ENCODE measurements at regions not wholly inside any gene's neighbourhood (a gene's known extent, or its start where the extent isn't known, plus 50 kb on each side); places are given as distances from the start of the nearest gene placed in this dataset.

- H3K27me3 ChIP-seq (replicated peaks in 2 of 5; ENCODE audit: control insufficient read depth in 4 of 5, insufficient read depth in 5 of 5, low read length in 4 of 5) = no peaks in the 10 kb centered on the region
- WGBS (ENCODE audit: insufficient coverage) = no CpG with 5 or more reads among the region's 3 CpGs
- no peaks in the 10 kb centered on the region for H3K4me1 ChIP-seq (ENCODE audit: control extremely low read depth in 1 of 4, control insufficient read depth in 4 of 4, insufficient read depth in 4 of 4, low read length in 3 of 4)
- no peak overlapping the region for H3K27ac ChIP-seq (ENCODE audit: insufficient read depth in 1 of 2, low read depth in 1 of 2, low read length in 2 of 2, poor library complexity in 1 of 2, severe bottlenecking in 2 of 2)
- no peak for DNase-seq
- CTCF ChIA-PET = no interaction called here
- H3K4me3 ChIP-seq (ENCODE audit: control insufficient read depth in 1 of 7, extremely low read depth in 1 of 7, insufficient read depth in 4 of 7, low read depth in 2 of 7, low read length in 6 of 7) = no peak overlapping the region
- H3K36me3 ChIP-seq (ENCODE audit: control insufficient read depth in 4 of 4, insufficient read depth in 4 of 4, low read length in 3 of 4) = no peaks in the 10 kb centered on the region
- peaks cover 0 to 2% (median 0%) of the 10 kb centered on the region in 5 experiments for H3K9me3 ChIP-seq (ENCODE audit: control extremely low read depth in 1 of 5, control insufficient read depth in 4 of 5, insufficient read depth in 2 of 5, low read depth in 1 of 5, low read length in 4 of 5)
- POLR2A ChIA-PET = no interaction called here
These were observed 49.9 kb downstream of the CNTN3 start for GRCh38 chr3:74564560-74564959.

GRCh38 chr3:74562558-74563269, 51.7 kb downstream of the CNTN3 start:
- Histone ChIP-seq H3K4me1 (ENCODE audit: control extremely low read depth in 1 of 4, control insufficient read depth in 4 of 4, insufficient read depth in 4 of 4, low read length in 3 of 4) (no peaks in the 10 kb centered on the region), H3K27ac (ENCODE audit: insufficient read depth in 1 of 2, low read depth in 1 of 2, low read length in 2 of 2, poor library complexity in 1 of 2, severe bottlenecking in 2 of 2) (no peak overlapping the region), H3K36me3 (ENCODE audit: control insufficient read depth in 4 of 4, insufficient read depth in 4 of 4, low read length in 3 of 4) (no peaks in the 10 kb centered on the region), H3K4me3 (ENCODE audit: control insufficient read depth in 1 of 7, extremely low read depth in 1 of 7, insufficient read depth in 4 of 7, low read depth in 2 of 7, low read length in 6 of 7) (no peak overlapping the region), H3K9me3 (ENCODE audit: control extremely low read depth in 1 of 5, control insufficient read depth in 4 of 5, insufficient read depth in 2 of 5, low read depth in 1 of 5, low read length in 4 of 5) (peaks cover 0 to 2% (median 0%) of the 10 kb centered on the region in 5 experiments), H3K27me3 (replicated peaks in 2 of 5; ENCODE audit: control insufficient read depth in 4 of 5, insufficient read depth in 5 of 5, low read length in 4 of 5) (no peaks in the 10 kb centered on the region)
- ChIA-PET CTCF (no interaction called here), POLR2A (no interaction called here)
- 91% methylated on average over 6 of the region's 8 CpGs for WGBS (ENCODE audit: insufficient coverage)
- DNase-seq = no peak

GRCh38 chr3:74561881-74562280, 52.6 kb downstream of the CNTN3 start:
- Histone ChIP-seq H3K36me3 (ENCODE audit: control insufficient read depth in 4 of 4, insufficient read depth in 4 of 4, low read length in 3 of 4) (no peaks in the 10 kb centered on the region), H3K9me3 (ENCODE audit: control extremely low read depth in 1 of 5, control insufficient read depth in 4 of 5, insufficient read depth in 2 of 5, low read depth in 1 of 5, low read length in 4 of 5) (peaks cover 0 to 2% (median 0%) of the 10 kb centered on the region in 5 experiments), H3K4me3 (ENCODE audit: control insufficient read depth in 1 of 7, extremely low read depth in 1 of 7, insufficient read depth in 4 of 7, low read depth in 2 of 7, low read length in 6 of 7) (no peak overlapping the region), H3K27me3 (replicated peaks in 2 of 5; ENCODE audit: control insufficient read depth in 4 of 5, insufficient read depth in 5 of 5, low read length in 4 of 5) (no peaks in the 10 kb centered on the region), H3K4me1 (ENCODE audit: control extremely low read depth in 1 of 4, control insufficient read depth in 4 of 4, insufficient read depth in 4 of 4, low read length in 3 of 4) (no peaks in the 10 kb centered on the region), H3K27ac (ENCODE audit: insufficient read depth in 1 of 2, low read depth in 1 of 2, low read length in 2 of 2, poor library complexity in 1 of 2, severe bottlenecking in 2 of 2) (no peak overlapping the region)
- POLR2A ChIA-PET = no interaction called here
- WGBS (ENCODE audit: insufficient coverage) = 100% methylated on average over 1 of the region's 2 CpGs
- CTCF ChIA-PET = no interaction called here
- DNase-seq = no peak

- CTCF ChIA-PET = no interaction called here
These were observed 55.2 kb downstream of the CNTN3 start for GRCh38 chr3:74559261-74559660.

GRCh38 chr3:74550686-74551085, 63.8 kb downstream of the CNTN3 start:
- ChIA-PET POLR2A (no interaction called here), CTCF (no interaction called here)
- Histone ChIP-seq H3K4me1 (ENCODE audit: control extremely low read depth in 1 of 4, control insufficient read depth in 4 of 4, insufficient read depth in 4 of 4, low read length in 3 of 4) (no peaks in the 10 kb centered on the region), H3K4me3 (ENCODE audit: control insufficient read depth in 1 of 7, extremely low read depth in 1 of 7, insufficient read depth in 4 of 7, low read depth in 2 of 7, low read length in 6 of 7) (no peak overlapping the region), H3K36me3 (ENCODE audit: control insufficient read depth in 4 of 4, insufficient read depth in 4 of 4, low read length in 3 of 4) (no peaks in the 10 kb centered on the region), H3K9me3 (ENCODE audit: control extremely low read depth in 1 of 5, control insufficient read depth in 4 of 5, insufficient read depth in 2 of 5, low read depth in 1 of 5, low read length in 4 of 5) (no peaks in the 10 kb centered on the region), H3K27ac (ENCODE audit: insufficient read depth in 1 of 2, low read depth in 1 of 2, low read length in 2 of 2, poor library complexity in 1 of 2, severe bottlenecking in 2 of 2) (no peak overlapping the region), H3K27me3 (replicated peaks in 2 of 5; ENCODE audit: control insufficient read depth in 4 of 5, insufficient read depth in 5 of 5, low read length in 4 of 5) (no peaks in the 10 kb centered on the region)
- DNase-seq = no peak
- 100% methylated on average over 2 of the region's 3 CpGs for WGBS (ENCODE audit: insufficient coverage)

More at GRCh38 chr3:74559261-74559660, 55.2 kb downstream of the CNTN3 start:
- 100% methylated on average over 5 of the region's 5 CpGs for WGBS (ENCODE audit: insufficient coverage)
- H3K36me3 ChIP-seq (ENCODE audit: control insufficient read depth in 4 of 4, insufficient read depth in 4 of 4, low read length in 3 of 4) = no peaks in the 10 kb centered on the region
- H3K4me3 ChIP-seq (ENCODE audit: control insufficient read depth in 1 of 7, extremely low read depth in 1 of 7, insufficient read depth in 4 of 7, low read depth in 2 of 7, low read length in 6 of 7) = no peak overlapping the region
- no peaks in the 10 kb centered on the region for H3K4me1 ChIP-seq (ENCODE audit: control extremely low read depth in 1 of 4, control insufficient read depth in 4 of 4, insufficient read depth in 4 of 4, low read length in 3 of 4)
- H3K9me3 ChIP-seq (ENCODE audit: control extremely low read depth in 1 of 5, control insufficient read depth in 4 of 5, insufficient read depth in 2 of 5, low read depth in 1 of 5, low read length in 4 of 5) = no peaks in the 10 kb centered on the region
- no peak for DNase-seq
- H3K27ac ChIP-seq (ENCODE audit: insufficient read depth in 1 of 2, low read depth in 1 of 2, low read length in 2 of 2, poor library complexity in 1 of 2, severe bottlenecking in 2 of 2) = no peak overlapping the region
- H3K27me3 ChIP-seq (replicated peaks in 2 of 5; ENCODE audit: control insufficient read depth in 4 of 5, insufficient read depth in 5 of 5, low read length in 4 of 5) = no peaks in the 10 kb centered on the region
- POLR2A ChIA-PET = no interaction called here

- no peak for DNase-seq
- WGBS (ENCODE audit: insufficient coverage) = 67% methylated on average over 3 of the region's 4 CpGs
- POLR2A ChIA-PET = no interaction called here
- no peaks in the 10 kb centered on the region for H3K36me3 ChIP-seq (ENCODE audit: control insufficient read depth in 4 of 4, insufficient read depth in 4 of 4, low read length in 3 of 4)
- H3K9me3 ChIP-seq (ENCODE audit: control extremely low read depth in 1 of 5, control insufficient read depth in 4 of 5, insufficient read depth in 2 of 5, low read depth in 1 of 5, low read length in 4 of 5) = no peaks in the 10 kb centered on the region
- H3K4me3 ChIP-seq (ENCODE audit: control insufficient read depth in 1 of 7, extremely low read depth in 1 of 7, insufficient read depth in 4 of 7, low read depth in 2 of 7, low read length in 6 of 7) = no peak overlapping the region
- CTCF ChIA-PET = no interaction called here
- no peaks in the 10 kb centered on the region for H3K27me3 ChIP-seq (replicated peaks in 2 of 5; ENCODE audit: control insufficient read depth in 4 of 5, insufficient read depth in 5 of 5, low read length in 4 of 5)
- H3K4me1 ChIP-seq (ENCODE audit: control extremely low read depth in 1 of 4, control insufficient read depth in 4 of 4, insufficient read depth in 4 of 4, low read length in 3 of 4) = no peaks in the 10 kb centered on the region
- no peak overlapping the region for H3K27ac ChIP-seq (ENCODE audit: insufficient read depth in 1 of 2, low read depth in 1 of 2, low read length in 2 of 2, poor library complexity in 1 of 2, severe bottlenecking in 2 of 2)
These were observed 68.0 kb downstream of the CNTN3 start for GRCh38 chr3:74546426-74546825.

GRCh38 chr3:74542441-74542840, 72.0 kb downstream of the CNTN3 start:
- Histone ChIP-seq H3K36me3 (ENCODE audit: control insufficient read depth in 4 of 4, insufficient read depth in 4 of 4, low read length in 3 of 4) (no peaks in the 10 kb centered on the region), H3K4me3 (ENCODE audit: control insufficient read depth in 1 of 7, extremely low read depth in 1 of 7, insufficient read depth in 4 of 7, low read depth in 2 of 7, low read length in 6 of 7) (no peak overlapping the region), H3K27ac (ENCODE audit: insufficient read depth in 1 of 2, low read depth in 1 of 2, low read length in 2 of 2, poor library complexity in 1 of 2, severe bottlenecking in 2 of 2) (no peak overlapping the region), H3K27me3 (replicated peaks in 2 of 5; ENCODE audit: control insufficient read depth in 4 of 5, insufficient read depth in 5 of 5, low read length in 4 of 5) (no peaks in the 10 kb centered on the region), H3K9me3 (ENCODE audit: control extremely low read depth in 1 of 5, control insufficient read depth in 4 of 5, insufficient read depth in 2 of 5, low read depth in 1 of 5, low read length in 4 of 5) (no peaks in the 10 kb centered on the region), H3K4me1 (ENCODE audit: control extremely low read depth in 1 of 4, control insufficient read depth in 4 of 4, insufficient read depth in 4 of 4, low read length in 3 of 4) (no peaks in the 10 kb centered on the region)
- ChIA-PET CTCF (no interaction called here), POLR2A (no interaction called here)
- no CpG with 5 or more reads among the region's 2 CpGs for WGBS (ENCODE audit: insufficient coverage)
- no peak for DNase-seq

All from common myeloid progenitor, CD34-positive (primary cell).